Hepatocyte (in vitro differentiated cells): ENCODE measurements at regions not wholly inside any gene's neighbourhood (a gene's known extent, or its start where the extent isn't known, plus 50 kb on each side); places are given as distances from the start of the nearest gene placed in this dataset.

Source experiments
- CTCF ChIP-seq: fragments of 200-600 bp; sonication (generic); IDR thresholded peaks from 2 replicates; pipeline ENCODE4 v1.5.1; 2016; ENCODE audit warnings: antibody characterized with exemption, mild to moderate bottlenecking; ENCODE audit not compliant: poor library complexity
- EZH2phosphoT487 ChIP-seq: fragments of 200-600 bp; sonication (generic); IDR thresholded peaks from one replicate; pipeline ENCODE4 v1.6.1; 2018; ENCODE audit warnings: antibody characterized with exemption, mild to moderate bottlenecking, low read depth, moderate library complexity; ENCODE audit not compliant: unreplicated experiment, severe bottlenecking

- TF ChIP-seq CTCF: no peak
- TF ChIP-seq EZH2phosphoT487: no peak
Observed at GRCh38 chr5:61790007-61790406, 457.9 kb downstream of the ZSWIM6 start.
